GM12878 (cell line): ENCODE measurements at regions not wholly inside any gene's neighbourhood (a gene's known extent, or its start where the extent isn't known, plus 50 kb on each side); places are given as distances from the start of the nearest gene placed in this dataset.

Experiments
- ATAC-seq: fragments of 200-7000 bp; cut with Tn5 transposase; 3 replicates; pipeline ENCODE4 v1.9.1; 2020; ENCODE audit warnings: mild to moderate bottlenecking, moderate library complexity
- BruUV-seq: library from RNA; stranded (reverse); fragments of 400-500 nt; replicated peaks from 2 replicates; lab custom pipeline; 2021; lab: Mats Ljungman, UMichigan
- CTCF ChIA-PET: fragments of 300-600 bp; sonication (Branson Sonifier 250); formaldehyde crosslinking; extraction: SDS; loops from one replicate; lab custom pipeline; 2021; ENCODE audit warnings: inconsistent platforms; lab: Yijun Ruan, JAX
- POLR2A ChIA-PET: fragments of 350-600 bp; formaldehyde crosslinking; extraction: SDS; loops from one replicate; lab custom pipeline; 2021; ENCODE audit warnings: inconsistent platforms; lab: Charles Lee
- RAD21 ChIA-PET: fragments of 300-600 bp; sonication (Branson Sonifier 250); formaldehyde crosslinking; loops from one replicate; lab custom pipeline; 2023; ENCODE audit warnings: antibody characterized with exemption; ENCODE audit not compliant: unreplicated experiment; lab: Charles Lee
- SMC1A ChIA-PET: fragments of 300-600 bp; sonication (Branson Sonifier 250); formaldehyde crosslinking; loops from one replicate; lab custom pipeline; 2023; ENCODE audit not compliant: unreplicated experiment, uncharacterized antibody; lab: Charles Lee
- DNase-seq: peaks from one replicate; pipeline ENCODE4 v3.0.0-alpha.2; 2011; ENCODE audit warnings: low read depth, low spot score
- FAIRE-seq: peaks from 3 replicates; lab custom pipeline; 2011; peaks lifted over from hg19 to GRCh38; lab: Jason Lieb, UNC
- H2AFZ ChIP-seq: 2 replicates; pipeline ENCODE4 v1.6.0; 2011; ENCODE audit warnings: low read depth, low read length, control low read depth; ENCODE audit not compliant: control insufficient read depth
- H3K27ac ChIP-seq: 2 replicates; pipeline ENCODE4 v1.5.1; 2011; ENCODE audit warnings: control low read depth; ENCODE audit not compliant: control insufficient read depth, insufficient read depth
- H3K27me3 ChIP-seq, 2 experiments: replicated peaks in 1 of 2; 2 replicates each; pipeline versions ENCODE4 v1.6.0 to v1.6.1; 2011; ENCODE audit warnings: low read length in 1 of 2; ENCODE audit not compliant: control insufficient read depth in 2 of 2, insufficient read depth in 2 of 2
- H3K36me3 ChIP-seq, 2 experiments: 2 replicates each; pipeline ENCODE4 v1.5.1; 2011; ENCODE audit warnings: low read length in 1 of 2; ENCODE audit not compliant: control insufficient read depth in 2 of 2, insufficient read depth in 2 of 2
- H3K4me1 ChIP-seq: 2 replicates; pipeline ENCODE4 v1.6.1; 2011; ENCODE audit warnings: mild to moderate bottlenecking, low read length, moderate library complexity, mixed read lengths; ENCODE audit not compliant: control insufficient read depth, insufficient read depth
- H3K4me2 ChIP-seq: 2 replicates; pipeline ENCODE4 v1.6.0; 2011; ENCODE audit warnings: control low read depth; ENCODE audit not compliant: control insufficient read depth, insufficient read depth
- H3K4me3 ChIP-seq: fragments of 200-600 bp; sonication (generic); 2 replicates; pipeline ENCODE4 v1.5.1; 2016
- H3K79me2 ChIP-seq: 2 replicates; pipeline ENCODE4 v1.6.0; 2011; ENCODE audit warnings: low read length; ENCODE audit not compliant: control insufficient read depth, insufficient read depth
- H3K9ac ChIP-seq: 2 replicates; pipeline ENCODE4 v1.8.0; 2011; ENCODE audit warnings: low read length, control low read depth, mixed read lengths; ENCODE audit not compliant: control insufficient read depth, insufficient read depth
- H3K9me3 ChIP-seq: replicated peaks from 3 replicates; pipeline ENCODE4 v1.5.1; 2011; ENCODE audit warnings: mild to moderate bottlenecking, low read length; ENCODE audit not compliant: control insufficient read depth, insufficient read depth
- H4K20me1 ChIP-seq: 2 replicates; pipeline ENCODE4 v1.6.0; 2011; ENCODE audit not compliant: control insufficient read depth, insufficient read depth
- CHD4 ChIP-seq: fragments of 200-600 bp; sonication (generic); IDR thresholded peaks from 2 replicates; pipeline ENCODE4 v1.6.1; 2016; ENCODE audit warnings: mild to moderate bottlenecking
- E2F4 ChIP-seq: IDR thresholded peaks from 2 replicates; pipeline ENCODE4 v1.6.1; 2012; ENCODE audit warnings: low read depth, low read length, improper control_type of control experiment
- FOXK2 ChIP-seq: fragments of 450-650 bp; IDR thresholded peaks from 2 replicates; pipeline ENCODE4 v1.6.1; 2017; ENCODE audit warnings: mild to moderate bottlenecking, moderate library complexity
- GATAD2B ChIP-seq: fragments of 450-650 bp; conservative IDR thresholded peaks from 2 replicates; pipeline ENCODE4 v1.6.1; 2017; ENCODE audit warnings: low read depth, mild to moderate bottlenecking, moderate library complexity
- PKNOX1 ChIP-seq: fragments of 450-650 bp; IDR thresholded peaks from 2 replicates; pipeline ENCODE4 v1.6.1; 2016; ENCODE audit warnings: mild to moderate bottlenecking
- POLR2AphosphoS2 ChIP-seq: IDR thresholded peaks from 2 replicates; pipeline ENCODE4 v1.6.1; 2011; ENCODE audit warnings: low read depth, mild to moderate bottlenecking, low read length, improper control_type of control experiment, moderate library complexity
- PRDM15 ChIP-seq: fragments of 450-650 bp; formaldehyde crosslinking; IDR thresholded peaks from 2 replicates; pipeline ENCODE4 v1.4.0; 2020; ENCODE audit warnings: mild to moderate bottlenecking, moderate library complexity
- WGBS: methylation state at CpG from one replicate; pipeline ENCODE4 v1.1.6; 2016; ENCODE audit warnings: low lambda C conversion rate; ENCODE audit not compliant: insufficient replicate concordance, insufficient coverage; ENCODE audit errors: missing lambda C conversion rate; 5-methylcytosine and 5-hydroxymethylcytosine counted together
- in situ Hi-C: fragments of 300-500 bp; cut with MboI; formaldehyde crosslinking; loops from 9 replicates; pipeline ENCODE4 v1.14.3; 2018; ENCODE audit warnings: mixed read lengths
- intact Hi-C: fragments of 100-400 bp; cut with micrococcal nuclease; formaldehyde crosslinking; loops from one replicate; pipeline ENCODE4 v1.14.2; 2022; ENCODE audit not compliant: unreplicated experiment
- TF ChIP-seq, protein P1 (sequence below): IDR thresholded peaks from 2 replicates; pipeline ENCODE4 v1.6.1; 2011; ENCODE audit warnings: low read depth, low read length, improper control_type of control experiment, borderline replicate concordance

- Histone ChIP-seq H3K4me3 (no peak overlapping the region), H3K9me3 (no peaks in the 10 kb centered on the region; the same call in 2 of the 3 replicates), H4K20me1 (no peaks in the 10 kb centered on the region), H3K4me2 (no peak overlapping the region), H3K27ac (no peak overlapping the region), H3K9ac (no peak overlapping the region), H3K36me3 (no peaks in the 10 kb centered on the region), H3K4me1 (no peaks in the 10 kb centered on the region), H3K79me2 (no peaks in the 10 kb centered on the region), H3K27me3 (no peaks in the 10 kb centered on the region), H2AFZ (no peak overlapping the region)
- CTCF ChIA-PET, result no interaction called here
- POLR2A ChIA-PET, result no interaction called here
- no peak for FAIRE-seq
- ATAC-seq, result no peak
- RAD21 ChIA-PET, result no interaction called here
- intact Hi-C loops, result no loop called here
- 77% methylated on average over 39 of the region's 39 CpGs for WGBS
- TF ChIP-seq, protein P1, sequence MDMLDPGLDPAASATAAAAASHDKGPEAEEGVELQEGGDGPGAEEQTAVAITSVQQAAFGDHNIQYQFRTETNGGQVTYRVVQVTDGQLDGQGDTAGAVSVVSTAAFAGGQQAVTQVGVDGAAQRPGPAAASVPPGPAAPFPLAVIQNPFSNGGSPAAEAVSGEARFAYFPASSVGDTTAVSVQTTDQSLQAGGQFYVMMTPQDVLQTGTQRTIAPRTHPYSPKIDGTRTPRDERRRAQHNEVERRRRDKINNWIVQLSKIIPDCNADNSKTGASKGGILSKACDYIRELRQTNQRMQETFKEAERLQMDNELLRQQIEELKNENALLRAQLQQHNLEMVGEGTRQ, result no peak
- TF ChIP-seq E2F4 (no peak), FOXK2 (no peak)
- no peak for DNase-seq
- BruUV-seq, result no TSS peak
- in situ Hi-C loops, result no loop called here
- SMC1A ChIA-PET, result no interaction called here
Observed at GRCh38 chr22:49418341-49418894, 409.3 kb downstream of the BRD1 start.

- Histone ChIP-seq H3K4me1 (no peaks in the 10 kb centered on the region), H3K4me2 (no peak overlapping the region), H3K79me2 (no peaks in the 10 kb centered on the region), H2AFZ (no peak overlapping the region), H3K27me3 (no peaks in the 10 kb centered on the region), H3K36me3 (no peaks in the 10 kb centered on the region), H3K9ac (no peak overlapping the region), H3K27ac (no peak overlapping the region), H3K9me3 (no peaks in the 10 kb centered on the region; the same call in 2 of the 3 replicates), H4K20me1 (no peaks in the 10 kb centered on the region), H3K4me3 (no peak overlapping the region)
- FAIRE-seq (no peak), DNase-seq (no peak), ATAC-seq (no peak)
- CTCF ChIA-PET, result no interaction called here
- POLR2A ChIA-PET, result no interaction called here
- no TSS peak for BruUV-seq
- in situ Hi-C loops (no loop called here), intact Hi-C loops (no loop called here)
- SMC1A ChIA-PET, result no interaction called here
- RAD21 ChIA-PET, result no interaction called here
- 55% methylated on average over 13 of the region's 13 CpGs for WGBS
- TF ChIP-seq POLR2AphosphoS2 (no peak), GATAD2B (no peak), CHD4 (no peak), PKNOX1 (no peak), PRDM15 (no peak)
Observed at GRCh38 chr22:49417833-49418232, 409.8 kb downstream of the BRD1 start.
